Left ventricle myocardium inferior (tissue), 1 donor: ENCODE measurements at regions not wholly inside any gene's neighbourhood (a gene's known extent, or its start where the extent isn't known, plus 50 kb on each side); places are given as distances from the start of the nearest gene placed in this dataset.
"Not testable (repeated sequence)": the region's sequence is repeated elsewhere in the genome, so short reads cannot be mapped to it uniquely, and the experiment has no call there.

Experiments
- DNase-seq: peaks from one replicate; pipeline ENCODE4 v3.0.0-alpha.2; 2020
- H3K27ac ChIP-seq: fragments of 200-600 bp; replicated peaks from 2 replicates; pipeline ENCODE4 v1.8.0; 2021
- H3K27me3 ChIP-seq: fragments of 200-600 bp; 2 replicates; pipeline ENCODE4 v1.8.0; 2021; ENCODE audit warnings: low read depth
- H3K36me3 ChIP-seq: fragments of 200-600 bp; 2 replicates; pipeline ENCODE4 v1.8.0; 2021
- H3K4me1 ChIP-seq: fragments of 200-600 bp; 2 replicates; pipeline ENCODE4 v1.8.0; 2021
- H3K4me3 ChIP-seq: fragments of 200-600 bp; 2 replicates; pipeline ENCODE4 v1.8.0; 2021; ENCODE audit warnings: mild to moderate bottlenecking, moderate library complexity
- H3K9me3 ChIP-seq: fragments of 200-600 bp; replicated peaks from 2 replicates; pipeline ENCODE4 v1.8.0; 2021
- intact Hi-C: fragments of 100-400 bp; cut with micrococcal nuclease; formaldehyde crosslinking; loops from one replicate; pipeline ENCODE4 v1.11.0; 2022
- TF ChIP-seq, protein P1 (sequence below): fragments of 200-600 bp; IDR thresholded peaks from 2 replicates; pipeline ENCODE4 v1.8.0; 2021; ENCODE audit warnings: antibody characterized with exemption, mild to moderate bottlenecking, borderline replicate concordance
- donor health status: DM: no; HTN: yes; CAD: no; lungs with severe emphysema.

DNA sequence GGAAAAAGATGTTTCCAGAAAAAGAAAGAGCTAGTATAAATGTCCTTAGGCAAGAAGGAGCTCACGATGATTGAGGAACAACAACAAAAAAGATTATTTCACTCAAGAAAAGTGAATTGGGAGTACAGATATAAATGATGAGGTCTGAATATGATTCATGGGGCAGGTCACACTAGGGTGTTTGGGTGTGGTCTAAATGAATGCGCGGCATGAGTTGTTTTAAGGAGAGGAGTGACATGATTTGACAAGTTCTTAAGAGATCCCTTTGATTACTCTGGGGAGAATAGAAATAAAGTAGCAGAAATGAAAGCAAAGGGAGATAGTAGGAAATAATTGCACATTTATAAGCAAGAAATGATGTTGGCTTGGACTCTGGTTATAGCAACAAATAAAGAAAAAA, 59.3 kb downstream of the NUTM2D start:
- intact Hi-C loops, DNase-seq, H3K36me3 ChIP-seq: not testable (repeated sequence)

DNA sequence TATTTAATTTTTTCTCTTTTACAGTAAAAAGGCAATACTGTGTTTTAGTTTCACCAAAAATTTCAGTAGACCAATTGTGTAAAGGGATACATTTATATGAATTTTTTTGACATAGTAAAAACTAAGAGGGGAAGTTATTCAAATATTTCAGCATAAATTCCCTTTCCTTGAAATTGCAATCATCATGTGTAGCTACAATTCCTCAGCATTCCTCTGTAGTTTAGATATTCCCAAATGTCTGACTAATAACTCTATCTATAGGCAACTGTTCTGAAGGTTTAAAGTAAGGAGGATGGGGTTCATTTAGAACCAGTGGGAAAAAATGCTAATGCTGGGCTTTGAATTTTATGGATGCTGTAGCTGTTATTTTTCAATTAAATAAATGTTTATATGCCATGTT, 65.1 kb downstream of the NUTM2D start:
- H3K4me3 ChIP-seq, H3K36me3 ChIP-seq, DNase-seq, H3K4me1 ChIP-seq, H3K27ac ChIP-seq, intact Hi-C loops, H3K9me3 ChIP-seq: not testable (repeated sequence)
- peaks cover 10% of the 10 kb centered on the region for H3K27me3 ChIP-seq

More for the DNA sequence above, 59.3 kb downstream of the NUTM2D start:
- not testable (repeated sequence) for H3K27ac ChIP-seq, H3K9me3 ChIP-seq, H3K4me3 ChIP-seq, H3K4me1 ChIP-seq
- peaks cover 17% of the 10 kb centered on the region for H3K27me3 ChIP-seq

DNA sequence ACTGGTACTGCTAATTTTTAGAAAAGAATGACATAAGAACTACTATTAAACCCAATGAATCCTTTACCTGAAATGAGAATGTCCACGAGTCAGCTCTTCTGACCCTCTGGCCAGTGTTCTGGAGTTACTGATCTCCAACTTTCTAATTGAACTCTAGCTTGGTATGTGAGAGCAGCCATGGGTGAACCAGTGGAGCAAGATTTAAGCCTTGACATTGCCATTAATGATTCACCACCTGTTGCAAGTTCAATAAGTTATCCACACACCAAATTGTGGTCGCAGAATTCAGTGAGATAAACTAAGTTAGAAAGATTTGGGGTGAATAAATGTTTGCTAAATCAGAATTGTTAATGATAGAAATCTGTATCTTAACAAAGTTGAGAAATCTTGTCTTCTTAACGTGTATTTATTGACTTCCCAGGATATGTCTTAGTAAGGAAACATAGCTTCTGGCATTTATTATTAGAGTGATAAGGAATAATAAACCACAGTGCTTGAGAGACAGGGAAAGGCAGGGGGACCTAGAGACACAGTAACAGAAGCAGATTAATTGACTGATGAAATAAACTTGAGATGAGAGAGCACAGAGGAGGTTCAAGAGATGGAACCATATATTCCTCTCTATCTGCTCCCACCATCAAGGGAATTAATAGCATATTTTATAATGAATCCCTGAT, 67.3 kb downstream of the NUTM2D start:
- intact Hi-C loops, H3K9me3 ChIP-seq, H3K4me1 ChIP-seq, H3K36me3 ChIP-seq, H3K4me3 ChIP-seq, DNase-seq, H3K27ac ChIP-seq: not testable (repeated sequence)
- peaks cover 12% of the 10 kb centered on the region for H3K27me3 ChIP-seq

DNA sequence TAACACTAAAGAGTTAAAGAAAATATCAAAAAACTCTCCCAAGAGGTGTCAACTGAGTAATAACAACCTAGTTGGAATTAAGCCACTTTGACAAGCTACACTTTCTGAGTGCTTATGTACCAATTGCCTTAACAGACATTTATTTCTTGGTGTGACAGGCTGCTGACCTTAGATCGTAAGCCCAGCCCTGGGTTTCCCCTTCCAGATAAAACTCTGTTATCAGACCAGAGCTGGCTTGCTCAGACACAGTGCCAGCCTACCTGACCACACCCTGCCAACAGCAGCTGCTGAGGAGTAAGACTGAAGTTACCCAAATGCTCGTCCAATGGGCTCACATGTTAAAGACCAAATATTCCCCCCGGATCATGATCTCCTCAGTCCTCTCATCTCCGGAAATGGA, 70.9 kb upstream of the MINPP1 start:
- H3K9me3 ChIP-seq, H3K36me3 ChIP-seq, DNase-seq, H3K4me1 ChIP-seq, intact Hi-C loops, H3K27me3 ChIP-seq, H3K27ac ChIP-seq, H3K4me3 ChIP-seq: not testable (repeated sequence)

DNA sequence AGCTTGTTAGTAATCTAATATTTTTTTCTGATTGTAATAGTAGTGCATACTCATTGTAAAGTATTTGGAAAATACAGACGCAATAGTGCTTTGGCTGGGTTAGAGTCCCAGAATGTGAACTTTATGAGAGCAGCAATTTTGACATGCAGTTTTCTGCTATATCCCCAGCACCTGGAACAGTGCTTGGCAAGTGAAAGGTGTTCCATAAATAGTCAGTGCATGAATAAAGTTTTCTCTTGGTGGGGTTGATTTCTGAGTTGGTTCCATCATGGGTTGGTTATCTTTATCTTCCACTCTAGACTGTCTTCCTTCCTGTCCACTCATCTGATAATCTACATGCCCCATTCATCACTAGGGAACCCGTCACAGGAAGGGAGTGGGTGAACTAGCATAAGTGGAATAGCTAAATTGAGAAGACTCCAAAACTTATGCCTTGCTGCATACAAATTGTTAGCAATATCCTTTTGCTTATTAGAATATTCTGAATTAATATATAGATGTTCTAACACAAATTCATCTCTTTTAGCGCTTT, 69.3 kb upstream of the MINPP1 start:
- DNase-seq, H3K4me3 ChIP-seq, H3K4me1 ChIP-seq, H3K36me3 ChIP-seq, intact Hi-C loops, H3K27me3 ChIP-seq, H3K27ac ChIP-seq, H3K9me3 ChIP-seq: not testable (repeated sequence)

DNA sequence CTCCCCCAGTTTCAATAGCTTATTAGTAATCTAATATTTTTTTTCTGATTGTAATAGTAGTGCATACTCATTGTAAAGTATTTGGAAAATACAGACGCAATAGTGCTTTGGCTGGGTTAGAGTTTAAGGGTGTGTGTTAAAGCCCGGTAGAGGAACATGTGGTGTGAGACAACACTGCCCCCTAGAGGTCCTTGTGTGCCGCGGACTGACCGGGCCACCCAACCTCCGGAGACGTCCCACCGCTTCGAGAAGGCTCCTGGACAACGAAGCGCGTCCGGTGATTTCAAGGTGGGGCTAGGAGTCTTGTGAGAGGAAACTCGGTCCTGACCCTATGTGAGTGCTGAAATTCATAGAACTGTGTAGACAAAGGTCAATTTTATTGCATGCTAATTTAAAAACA, 68.6 kb upstream of the MINPP1 start:
- DNase-seq: peak; percentile 12

DNA sequence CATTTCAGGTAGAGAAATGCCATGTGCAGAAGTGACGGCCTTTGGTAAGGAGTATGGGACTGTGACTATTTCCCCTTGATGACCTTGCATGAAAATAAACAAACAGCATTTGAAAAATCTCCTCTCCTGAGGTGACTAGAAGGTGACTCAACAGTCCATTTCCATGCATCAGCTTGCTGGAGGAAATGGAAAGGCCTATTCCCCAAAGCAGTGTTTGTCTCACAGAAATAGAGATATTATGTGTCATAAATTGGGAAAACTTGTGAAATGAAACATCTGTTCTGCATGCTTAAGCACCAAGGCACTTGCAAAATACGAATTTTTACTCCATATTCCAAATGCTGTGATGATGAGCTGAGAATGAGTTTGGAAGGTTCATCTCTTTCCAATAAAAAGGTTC, 67.2 kb upstream of the MINPP1 start:
- H3K4me3 ChIP-seq, H3K36me3 ChIP-seq, DNase-seq, intact Hi-C loops, H3K9me3 ChIP-seq, H3K27me3 ChIP-seq, H3K27ac ChIP-seq, H3K4me1 ChIP-seq: not testable (repeated sequence)

More for the DNA sequence above, 68.6 kb upstream of the MINPP1 start:
- H3K36me3 ChIP-seq, H3K4me3 ChIP-seq, H3K27ac ChIP-seq, H3K9me3 ChIP-seq, H3K27me3 ChIP-seq, H3K4me1 ChIP-seq, intact Hi-C loops: not testable (repeated sequence)
- TF ChIP-seq, protein P1, sequence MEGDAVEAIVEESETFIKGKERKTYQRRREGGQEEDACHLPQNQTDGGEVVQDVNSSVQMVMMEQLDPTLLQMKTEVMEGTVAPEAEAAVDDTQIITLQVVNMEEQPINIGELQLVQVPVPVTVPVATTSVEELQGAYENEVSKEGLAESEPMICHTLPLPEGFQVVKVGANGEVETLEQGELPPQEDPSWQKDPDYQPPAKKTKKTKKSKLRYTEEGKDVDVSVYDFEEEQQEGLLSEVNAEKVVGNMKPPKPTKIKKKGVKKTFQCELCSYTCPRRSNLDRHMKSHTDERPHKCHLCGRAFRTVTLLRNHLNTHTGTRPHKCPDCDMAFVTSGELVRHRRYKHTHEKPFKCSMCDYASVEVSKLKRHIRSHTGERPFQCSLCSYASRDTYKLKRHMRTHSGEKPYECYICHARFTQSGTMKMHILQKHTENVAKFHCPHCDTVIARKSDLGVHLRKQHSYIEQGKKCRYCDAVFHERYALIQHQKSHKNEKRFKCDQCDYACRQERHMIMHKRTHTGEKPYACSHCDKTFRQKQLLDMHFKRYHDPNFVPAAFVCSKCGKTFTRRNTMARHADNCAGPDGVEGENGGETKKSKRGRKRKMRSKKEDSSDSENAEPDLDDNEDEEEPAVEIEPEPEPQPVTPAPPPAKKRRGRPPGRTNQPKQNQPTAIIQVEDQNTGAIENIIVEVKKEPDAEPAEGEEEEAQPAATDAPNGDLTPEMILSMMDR: peak; percentile 19
